ENCODE measurements at regions not wholly inside any gene's neighbourhood (a gene's known extent, or its start where the extent isn't known, plus 50 kb on each side); places are given as distances from the start of the nearest gene placed in this dataset.

- no peak for DNase-seq (ENCODE audit: low read depth)
These were observed 415.4 kb downstream of the SLITRK5 start for GRCh38 chr13:88086577-88086976.

- DNase-seq (ENCODE audit: low read depth): no peak
These were observed 426.4 kb downstream of the SLITRK5 start for GRCh38 chr13:88097541-88097940.

- no peak for DNase-seq (ENCODE audit: low read depth)
These were observed 432.7 kb downstream of the SLITRK5 start for GRCh38 chr13:88103824-88104223.

GRCh38 chr13:88104576-88104975 lies 433.4 kb downstream of the SLITRK5 start:
- DNase-seq (ENCODE audit: low read depth): no peak

GRCh38 chr13:88107570-88107969 lies 436.4 kb downstream of the SLITRK5 start:
- no peak for DNase-seq (ENCODE audit: low read depth)

- no peak for DNase-seq (ENCODE audit: low read depth)
These were observed 441.4 kb downstream of the SLITRK5 start for GRCh38 chr13:88112526-88112925.

GRCh38 chr13:88115976-88116375 lies 444.8 kb downstream of the SLITRK5 start:
- no peak for DNase-seq (ENCODE audit: low read depth)

GRCh38 chr13:88118952-88119351 lies 447.8 kb downstream of the SLITRK5 start:
- no peak for DNase-seq (ENCODE audit: low read depth)

GRCh38 chr13:88124142-88124541 lies 453.0 kb downstream of the SLITRK5 start:
- DNase-seq (ENCODE audit: low read depth): no peak

- no peak for DNase-seq (ENCODE audit: low read depth)
These were observed 453.9 kb downstream of the SLITRK5 start for GRCh38 chr13:88125055-88125454.

DNA sequence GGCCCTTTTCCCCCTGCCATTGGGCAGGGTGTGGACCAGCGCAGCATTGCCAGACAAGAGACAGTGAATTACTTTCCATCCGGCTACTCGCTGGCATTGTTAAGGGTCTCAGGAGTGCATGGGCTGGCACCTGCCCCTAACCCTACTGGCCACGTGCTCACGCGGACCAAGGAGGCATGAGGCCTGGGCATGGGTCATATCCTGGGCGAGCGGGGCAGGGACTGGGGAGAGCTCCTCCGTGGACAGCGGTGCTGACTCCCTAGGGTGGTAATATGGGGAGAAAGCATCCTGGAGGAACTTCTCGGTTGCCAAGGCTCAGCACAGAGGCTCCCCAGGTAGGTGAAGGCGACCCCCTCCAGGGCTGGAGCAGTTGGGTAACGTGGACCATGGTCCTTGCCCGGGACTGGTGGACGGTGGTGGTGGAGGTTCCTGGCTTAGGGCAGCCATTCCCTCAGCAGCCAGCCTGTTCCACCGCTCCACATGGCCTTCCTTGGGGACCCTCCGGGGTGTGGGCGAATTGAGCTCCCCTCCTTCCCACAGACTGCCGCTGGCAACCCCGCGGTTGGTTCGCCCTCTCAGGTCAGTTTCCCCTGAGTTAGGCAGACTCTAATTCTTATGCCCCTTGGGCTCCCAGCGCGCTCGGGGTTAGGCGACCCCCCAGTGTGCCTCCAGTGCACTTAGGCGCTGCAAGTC lies 465.1 kb downstream of the SLITRK5 start:
- no peak for DNase-seq (ENCODE audit: low read depth)

DNA sequence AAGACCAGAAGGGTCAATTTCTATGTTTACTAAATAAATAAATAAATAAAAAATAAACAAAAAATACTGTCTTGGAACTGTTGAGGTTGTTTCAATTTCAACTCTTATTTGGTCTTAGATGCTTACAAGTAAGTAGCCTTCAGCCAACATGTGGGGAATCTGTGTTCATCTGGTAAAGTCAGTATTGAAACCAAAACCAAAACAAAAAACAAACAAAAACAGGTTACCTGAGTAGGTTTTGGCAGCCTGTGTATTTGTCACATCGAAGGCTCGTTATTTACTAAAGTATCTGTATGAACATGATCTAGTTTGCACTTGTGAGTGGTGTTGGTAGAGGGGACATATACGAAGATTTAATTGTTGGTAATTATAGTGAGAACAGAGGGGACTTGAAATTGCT lies 471.5 kb downstream of the SLITRK5 start:
- no peak for DNase-seq (ENCODE audit: low read depth)

DNA sequence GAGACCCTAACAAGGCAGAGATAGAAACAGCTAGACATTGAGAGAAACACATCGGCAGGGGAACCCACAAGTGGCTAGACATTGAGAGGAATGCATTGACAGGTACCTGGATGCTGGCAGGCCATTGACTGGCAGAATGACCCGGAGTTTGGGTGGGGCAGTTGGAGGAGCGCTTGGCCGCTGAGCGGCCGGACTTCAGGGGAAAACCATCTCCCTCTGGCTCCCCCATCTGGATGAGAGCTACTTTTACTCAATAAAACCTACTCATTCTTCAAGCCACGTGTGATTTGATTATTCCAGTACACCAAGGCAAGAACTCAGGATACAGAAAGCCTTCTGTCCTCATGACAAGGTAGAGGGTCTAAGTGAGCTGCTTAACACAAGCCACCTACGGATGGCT lies 473.4 kb downstream of the SLITRK5 start:
- no peak for DNase-seq (ENCODE audit: low read depth)

- no peak for DNase-seq (ENCODE audit: low read depth)
These were observed 482.2 kb downstream of the SLITRK5 start for GRCh38 chr13:88153353-88153752.

- DNase-seq (ENCODE audit: low read depth): no peak
These were observed 482.8 kb downstream of the SLITRK5 start for GRCh38 chr13:88154001-88154400.

DNA sequence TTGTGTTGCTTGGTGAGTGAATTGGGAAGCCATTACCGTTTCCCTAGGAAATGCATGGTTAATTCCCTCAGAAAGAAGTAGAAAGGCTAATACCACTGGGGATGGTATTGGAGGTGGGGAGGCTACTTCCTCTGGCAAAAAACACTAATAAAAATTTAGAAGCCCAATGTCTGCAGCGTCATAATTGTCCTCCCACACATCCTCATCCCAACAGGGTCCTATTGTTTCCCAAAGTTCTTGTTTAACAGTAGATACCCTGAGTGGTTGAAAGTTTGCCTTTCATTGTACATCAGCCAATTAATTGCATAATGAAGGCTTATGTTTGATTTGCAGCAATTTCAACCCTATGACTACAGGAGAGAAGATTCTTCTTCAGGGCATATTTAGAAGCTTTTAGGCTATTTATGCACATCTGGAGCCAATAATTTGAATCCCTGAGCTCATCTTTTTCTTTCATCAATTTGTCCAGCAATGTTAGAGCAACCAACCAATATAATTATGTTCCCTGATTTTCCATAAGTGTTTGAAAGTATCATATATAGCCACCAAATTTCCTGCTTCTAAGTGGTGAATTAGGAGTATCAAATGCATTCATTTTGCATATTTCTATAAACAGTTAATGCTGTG lies 491.0 kb downstream of the SLITRK5 start:
- no peak for DNase-seq (ENCODE audit: low read depth)

DNA sequence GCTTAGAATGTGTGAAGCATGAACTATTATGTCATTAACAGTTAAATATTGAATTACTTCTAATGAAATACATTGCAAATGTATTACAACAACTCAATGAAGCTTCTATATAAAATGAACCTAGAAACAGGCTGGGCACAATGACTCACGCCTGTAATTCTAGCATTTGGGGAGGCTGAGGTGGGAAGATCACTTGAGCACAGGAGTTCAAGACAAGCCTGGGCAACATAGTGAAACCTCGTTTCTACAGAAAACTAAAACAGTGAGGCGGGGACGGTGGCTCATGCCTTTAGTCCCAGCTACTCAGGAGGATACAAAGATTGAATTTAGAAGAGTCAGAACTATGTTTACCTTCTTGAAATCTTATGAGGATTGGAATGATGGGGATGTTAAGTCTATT lies 505.1 kb downstream of the SLITRK5 start:
- DNase-seq (ENCODE audit: low read depth): no peak

DNA sequence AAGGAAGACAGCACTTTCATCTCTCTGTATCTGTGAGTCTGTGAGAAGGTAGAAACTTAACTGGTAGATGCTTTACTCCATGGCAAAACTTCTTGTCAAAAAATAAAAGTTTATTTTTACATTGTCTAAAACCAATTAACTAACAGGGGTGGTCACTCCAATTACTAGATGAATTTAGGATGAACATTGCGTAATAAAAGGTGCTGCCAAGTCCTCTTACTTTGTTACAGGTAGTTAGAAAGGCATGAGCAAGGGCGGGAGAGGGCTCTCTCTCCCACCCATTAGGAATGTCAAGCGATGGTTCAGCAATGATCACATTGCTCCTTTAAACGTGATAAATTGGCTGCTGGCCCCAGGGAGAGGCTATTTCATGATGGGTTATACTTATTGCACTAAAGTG lies 512.3 kb downstream of the SLITRK5 start:
- DNase-seq (ENCODE audit: low read depth): no peak

DNA sequence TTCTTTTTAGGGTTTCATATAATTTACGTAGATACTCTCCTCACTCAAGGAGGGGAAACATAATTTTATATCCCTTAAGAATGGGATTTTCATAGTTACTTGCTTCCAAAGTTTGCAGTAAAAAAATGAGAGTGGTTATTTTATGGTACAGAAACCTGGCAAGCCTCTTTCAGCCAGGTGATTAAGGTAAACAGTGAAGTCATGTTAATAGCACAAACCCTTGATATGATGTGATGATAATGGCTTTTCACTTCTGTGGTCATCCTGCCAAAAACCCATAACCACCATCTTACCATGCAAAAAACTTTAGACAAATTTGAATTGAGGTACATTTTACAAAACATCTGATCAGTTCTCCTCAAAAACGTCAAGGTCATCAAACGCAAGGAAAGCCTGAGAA lies 517.8 kb downstream of the SLITRK5 start:
- DNase-seq (ENCODE audit: low read depth): no peak

- no peak for DNase-seq (ENCODE audit: low read depth)
These were observed 518.6 kb downstream of the SLITRK5 start for GRCh38 chr13:88189728-88190127.

DNA sequence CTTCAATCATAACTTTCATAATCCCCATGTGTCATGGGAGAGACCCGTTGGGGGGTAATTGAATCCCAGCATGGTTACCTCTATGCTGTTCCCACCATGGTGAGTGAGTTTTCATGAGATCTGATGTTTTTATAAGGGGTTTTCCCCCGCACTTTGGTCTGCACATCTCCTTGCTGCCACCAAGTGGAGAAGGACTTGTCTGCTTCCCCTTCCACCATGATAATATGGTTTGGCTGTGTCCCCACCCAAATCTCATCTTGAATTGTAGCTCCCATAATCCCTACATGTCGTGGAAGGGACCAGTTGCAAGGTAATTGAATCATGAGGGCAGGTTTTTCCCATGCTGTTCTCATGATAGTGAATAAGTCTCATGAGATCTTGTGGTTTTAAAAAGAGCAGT lies 524.9 kb downstream of the SLITRK5 start:
- DNase-seq (ENCODE audit: low read depth): no peak

GRCh38 chr13:88217372-88217771 lies 546.2 kb downstream of the SLITRK5 start:
- no peak for DNase-seq (ENCODE audit: low read depth)

DNA sequence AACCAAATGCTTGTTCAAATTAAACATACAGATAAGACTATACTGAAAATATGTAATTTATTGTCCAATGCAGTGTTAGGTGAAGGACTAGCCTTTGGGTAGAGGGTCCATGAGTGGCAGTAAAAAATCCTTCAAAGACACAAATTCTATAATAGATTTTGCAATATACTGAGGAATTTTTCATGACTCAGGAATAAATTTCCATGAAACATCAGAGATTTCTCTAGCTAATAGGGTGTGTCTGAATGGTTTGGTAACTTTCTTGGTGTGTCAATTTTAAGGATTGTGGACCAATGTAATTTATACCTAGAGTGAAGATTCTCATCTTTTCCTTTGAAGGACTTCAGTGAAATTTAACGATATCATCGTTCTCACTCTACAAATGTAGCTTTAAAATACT lies 546.7 kb downstream of the SLITRK5 start:
- no peak for DNase-seq (ENCODE audit: low read depth)

GRCh38 chr13:88223958-88224357 lies 552.8 kb downstream of the SLITRK5 start:
- no peak for DNase-seq (ENCODE audit: low read depth)
